ENCODE measurements at regions not wholly inside any gene's neighbourhood (a gene's known extent, or its start where the extent isn't known, plus 50 kb on each side); places are given as distances from the start of the nearest gene placed in this dataset.

- Mint-ChIP-seq H3K4me1 (ENCODE audit: low read depth) (no peaks in the 10 kb centered on the region), H3K4me3 (no peak overlapping the region), H3K9me3 (peaks cover 3% of the 10 kb centered on the region), H3K27me3 (peaks cover 4% of the 10 kb centered on the region), H3K27ac (no peak overlapping the region), H3K36me3 (ENCODE audit: low read depth) (no peaks in the 10 kb centered on the region)
- no peak for DNase-seq
- TF ChIP-seq, protein P1, sequence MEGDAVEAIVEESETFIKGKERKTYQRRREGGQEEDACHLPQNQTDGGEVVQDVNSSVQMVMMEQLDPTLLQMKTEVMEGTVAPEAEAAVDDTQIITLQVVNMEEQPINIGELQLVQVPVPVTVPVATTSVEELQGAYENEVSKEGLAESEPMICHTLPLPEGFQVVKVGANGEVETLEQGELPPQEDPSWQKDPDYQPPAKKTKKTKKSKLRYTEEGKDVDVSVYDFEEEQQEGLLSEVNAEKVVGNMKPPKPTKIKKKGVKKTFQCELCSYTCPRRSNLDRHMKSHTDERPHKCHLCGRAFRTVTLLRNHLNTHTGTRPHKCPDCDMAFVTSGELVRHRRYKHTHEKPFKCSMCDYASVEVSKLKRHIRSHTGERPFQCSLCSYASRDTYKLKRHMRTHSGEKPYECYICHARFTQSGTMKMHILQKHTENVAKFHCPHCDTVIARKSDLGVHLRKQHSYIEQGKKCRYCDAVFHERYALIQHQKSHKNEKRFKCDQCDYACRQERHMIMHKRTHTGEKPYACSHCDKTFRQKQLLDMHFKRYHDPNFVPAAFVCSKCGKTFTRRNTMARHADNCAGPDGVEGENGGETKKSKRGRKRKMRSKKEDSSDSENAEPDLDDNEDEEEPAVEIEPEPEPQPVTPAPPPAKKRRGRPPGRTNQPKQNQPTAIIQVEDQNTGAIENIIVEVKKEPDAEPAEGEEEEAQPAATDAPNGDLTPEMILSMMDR (IDR thresholded peaks at IDR 0.05), result no peak
- ChIA-PET POLR2A (no interaction called here), CTCF (no interaction called here)
- no peak for ATAC-seq
- intact Hi-C loops (cut with micrococcal nuclease), result no loop called here
Observed at GRCh38 chr7:26567266-26567665, 275.6 kb downstream of the SNX10 start.

- no peaks in the 10 kb centered on the region for H3K36me3 Mint-ChIP-seq (ENCODE audit: low read depth)
- no peak for ATAC-seq
- no peak overlapping the region for H3K4me3 Mint-ChIP-seq
- no peak overlapping the region for H3K27ac Mint-ChIP-seq
- CTCF ChIA-PET, result no interaction called here
- H3K9me3 Mint-ChIP-seq, result peaks cover 3% of the 10 kb centered on the region
- no peaks in the 10 kb centered on the region for H3K27me3 Mint-ChIP-seq
- TF ChIP-seq, protein P1 (IDR thresholded peaks at IDR 0.05), result no peak
- intact Hi-C loops (cut with micrococcal nuclease), result no loop called here
- POLR2A ChIA-PET, result no interaction called here
- no peaks in the 10 kb centered on the region for H3K4me1 Mint-ChIP-seq (ENCODE audit: low read depth)
- DNase-seq, result no peak
Observed at GRCh38 chr7:26574476-26574875, 282.8 kb downstream of the SNX10 start.

DNA sequence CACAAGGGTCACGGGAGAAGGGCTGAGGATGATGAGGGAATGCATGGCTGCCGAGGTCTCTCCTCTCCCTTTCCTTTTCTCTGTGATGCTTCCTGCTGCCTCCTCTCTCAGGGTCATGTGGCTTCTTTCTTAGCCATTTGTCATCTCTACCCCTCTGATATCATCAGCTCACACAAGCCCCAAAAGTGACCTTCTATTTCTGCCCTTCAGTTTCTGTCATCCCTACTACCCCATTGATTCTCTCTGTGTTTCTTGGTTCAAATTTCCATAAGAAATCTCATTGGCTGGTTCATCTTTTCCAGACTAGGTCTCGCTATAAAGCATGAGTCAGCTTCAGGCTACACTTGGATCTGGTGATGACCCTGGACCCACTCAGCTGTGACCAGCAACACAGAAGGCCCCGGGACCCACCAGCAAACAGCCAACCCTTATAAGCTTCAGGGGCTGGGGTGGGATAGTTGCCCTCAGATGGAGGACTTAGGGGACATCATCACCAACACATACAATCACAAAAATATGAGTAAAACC is 284.3 kb downstream of the SKAP2 start:
- CTCF ChIA-PET, result no interaction called here
- DNase-seq (no peak), ATAC-seq (no peak)
- H3K36me3 Mint-ChIP-seq (ENCODE audit: low read depth), result no peaks in the 10 kb centered on the region
- peaks cover 9% of the 10 kb centered on the region for H3K27me3 Mint-ChIP-seq
- H3K4me1 Mint-ChIP-seq (ENCODE audit: low read depth), result no peaks in the 10 kb centered on the region
- TF ChIP-seq, protein P1 (IDR thresholded peaks at IDR 0.05), result no peak
- H3K9me3 Mint-ChIP-seq, result no peaks in the 10 kb centered on the region
- POLR2A ChIA-PET, result no interaction called here
- intact Hi-C loops (cut with micrococcal nuclease), result no loop called here
- H3K4me3 Mint-ChIP-seq, result no peak overlapping the region
- H3K27ac Mint-ChIP-seq, result no peak overlapping the region

- no peaks in the 10 kb centered on the region for H3K36me3 Mint-ChIP-seq (ENCODE audit: low read depth)
- TF ChIP-seq, protein P1 (IDR thresholded peaks at IDR 0.05), result no peak
- H3K4me3 Mint-ChIP-seq, result no peak overlapping the region
- POLR2A ChIA-PET, result no interaction called here
- intact Hi-C loops (cut with micrococcal nuclease), result no loop called here
- H3K4me1 Mint-ChIP-seq (ENCODE audit: low read depth), result no peaks in the 10 kb centered on the region
- peaks cover 9% of the 10 kb centered on the region for H3K27me3 Mint-ChIP-seq
- ATAC-seq (no peak), DNase-seq (no peak)
- CTCF ChIA-PET, result no interaction called here
- no peaks in the 10 kb centered on the region for H3K9me3 Mint-ChIP-seq
- H3K27ac Mint-ChIP-seq, result no peak overlapping the region
Observed at GRCh38 chr7:26580711-26581110, 283.7 kb downstream of the SKAP2 start.

GRCh38 chr7:26583094-26583648 is 281.2 kb downstream of the SKAP2 start:
- intact Hi-C loops (cut with micrococcal nuclease), result no loop called here
- H3K27ac Mint-ChIP-seq, result no peak overlapping the region
- H3K27me3 Mint-ChIP-seq, result peaks cover 11% of the 10 kb centered on the region
- H3K4me1 Mint-ChIP-seq (ENCODE audit: low read depth), result no peaks in the 10 kb centered on the region
- ChIA-PET CTCF (no interaction called here), POLR2A (interaction anchor here (0.6 kb wide), 1 partner anchor 75 kb away, joined by 3 read pairs; no protein-coding TSS in a partner anchor)
- H3K36me3 Mint-ChIP-seq (ENCODE audit: low read depth), result no peaks in the 10 kb centered on the region
- no peaks in the 10 kb centered on the region for H3K9me3 Mint-ChIP-seq
- H3K4me3 Mint-ChIP-seq, result no peak overlapping the region
- ATAC-seq (no peak), DNase-seq (no peak)
- TF ChIP-seq, protein P1 (IDR thresholded peaks at IDR 0.05), result no peak

Measured in activated CD8-positive, alpha-beta T cell treated with anti-CD3 and anti-CD28 coated beads for 36 hours (primary cell).